ENCODE measurements at regions not wholly inside any gene's neighbourhood (a gene's known extent, or its start where the extent isn't known, plus 50 kb on each side); places are given as distances from the start of the nearest gene placed in this dataset.

DNA sequence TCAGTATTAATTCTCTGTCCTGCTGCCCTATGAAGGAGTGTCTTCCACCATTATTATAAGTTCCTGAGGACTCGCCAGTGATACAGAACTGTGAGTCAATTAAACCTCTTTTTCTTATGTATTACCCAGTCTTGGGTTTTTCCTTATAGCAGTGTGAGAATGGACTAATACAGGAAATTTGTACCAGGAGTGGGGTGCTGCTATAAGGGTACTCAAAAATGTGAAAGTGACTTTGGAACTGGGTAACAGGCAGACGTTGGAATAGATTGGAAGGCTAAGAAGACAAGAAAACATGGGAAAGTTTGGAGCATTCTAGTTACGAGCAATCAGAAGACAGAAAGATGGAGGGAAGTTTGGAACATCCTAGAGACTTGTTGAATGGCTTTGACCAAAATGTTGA is 616.7 kb upstream of the EPHA7 start:
- TF ChIP-seq POLR2AphosphoS5 (IDR thresholded peaks at IDR 0.05; ENCODE audit: low read depth, low read length) (no peak), SIN3A (IDR thresholded peaks at IDR 0.05; ENCODE audit: borderline replicate concordance, insufficient read depth, low read length) (no peak), TAF1 (IDR thresholded peaks at IDR 0.05; ENCODE audit: borderline replicate concordance, insufficient read depth, low read length) (no peak), REST (IDR thresholded peaks at IDR 0.05; ENCODE audit: insufficient read depth in 1 of 2, low read depth in 2 of 2, low read length in 2 of 2) (no peak), FOXP2 (optimal IDR thresholded peaks at IDR 0.05; ENCODE audit: borderline replicate concordance, extremely low read depth, extremely low read length, insufficient read depth) (no peak)

Data from PFSK-1 (cell line).